ENCODE measurements at regions not wholly inside any gene's neighbourhood (a gene's known extent, or its start where the extent isn't known, plus 50 kb on each side); places are given as distances from the start of the nearest gene placed in this dataset.

DNA sequence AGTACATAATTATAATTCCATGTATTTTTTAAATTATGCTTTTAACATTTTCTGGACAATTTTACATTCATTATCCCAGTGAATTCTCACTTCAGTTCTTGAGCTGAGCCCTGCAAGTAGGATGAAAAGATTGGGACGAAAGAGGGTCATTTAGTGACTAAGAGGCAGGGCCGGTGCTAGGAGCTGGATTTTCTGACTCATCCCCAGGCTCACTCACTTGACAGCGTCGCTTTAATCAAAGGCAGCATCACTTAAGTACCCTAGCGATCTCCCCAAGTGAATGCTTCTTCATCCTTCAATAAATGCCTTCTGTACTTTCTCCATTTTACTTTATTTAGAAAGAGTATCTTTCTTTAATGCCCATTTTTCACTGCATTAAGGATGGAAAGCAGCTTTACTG, 263.6 kb downstream of the HS3ST1 start:
- peak; percentile 9 for DNase-seq
- Histone ChIP-seq H3K4me3 (no peak overlapping the region), H3K9me3 (no peaks in the 10 kb centered on the region), H3K36me3 (no peaks in the 10 kb centered on the region), H3K27me3 (no peaks in the 10 kb centered on the region)

DNA sequence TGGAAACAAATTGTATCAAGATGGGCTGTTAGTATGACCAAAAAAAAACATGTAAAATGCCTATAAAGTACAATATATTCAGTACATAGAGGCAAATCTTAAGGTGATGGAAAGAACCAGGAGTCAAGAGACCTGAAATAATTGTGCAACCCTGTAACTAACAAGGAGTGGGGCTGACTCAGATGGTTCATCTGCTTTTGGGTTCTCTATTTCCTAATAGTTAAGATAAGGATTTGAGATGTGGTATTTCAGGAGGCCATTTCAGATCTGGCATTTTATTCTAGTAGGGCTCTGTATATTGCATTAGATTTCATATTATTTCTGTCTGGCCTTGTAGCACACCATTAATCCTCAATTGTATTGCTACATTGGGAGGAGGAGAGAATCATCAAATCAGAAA, 268.4 kb downstream of the HS3ST1 start:
- DNase-seq = no peak

DNA sequence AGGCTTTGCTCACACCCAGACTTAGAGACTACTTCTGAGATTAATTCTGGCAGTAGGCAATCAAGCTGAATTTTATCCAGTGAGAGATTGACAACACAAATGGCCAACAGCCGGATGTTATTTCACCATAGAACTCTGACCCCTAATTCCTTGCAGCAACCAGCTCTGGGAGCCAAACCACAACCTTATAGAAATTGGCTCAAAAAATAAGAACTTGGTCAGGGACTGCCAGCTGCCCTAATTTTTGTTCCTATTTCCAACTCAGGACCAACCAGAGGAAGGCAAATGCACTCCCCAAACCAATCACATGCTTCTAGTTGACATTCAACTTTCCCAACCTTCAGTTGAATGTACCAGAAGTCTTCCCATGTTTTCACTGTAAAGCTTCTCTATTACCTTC, 269.7 kb downstream of the HS3ST1 start:
- Histone ChIP-seq H3K27me3 (no peaks in the 10 kb centered on the region), H3K36me3 (no peaks in the 10 kb centered on the region), H3K4me3 (no peak overlapping the region), H3K9me3 (no peaks in the 10 kb centered on the region)
- DNase-seq = peak; percentile 6

More for the DNA sequence above, 268.4 kb downstream of the HS3ST1 start:
- Histone ChIP-seq H3K27me3 (no peaks in the 10 kb centered on the region), H3K9me3 (no peaks in the 10 kb centered on the region), H3K36me3 (no peaks in the 10 kb centered on the region), H3K4me3 (no peak overlapping the region)

DNA sequence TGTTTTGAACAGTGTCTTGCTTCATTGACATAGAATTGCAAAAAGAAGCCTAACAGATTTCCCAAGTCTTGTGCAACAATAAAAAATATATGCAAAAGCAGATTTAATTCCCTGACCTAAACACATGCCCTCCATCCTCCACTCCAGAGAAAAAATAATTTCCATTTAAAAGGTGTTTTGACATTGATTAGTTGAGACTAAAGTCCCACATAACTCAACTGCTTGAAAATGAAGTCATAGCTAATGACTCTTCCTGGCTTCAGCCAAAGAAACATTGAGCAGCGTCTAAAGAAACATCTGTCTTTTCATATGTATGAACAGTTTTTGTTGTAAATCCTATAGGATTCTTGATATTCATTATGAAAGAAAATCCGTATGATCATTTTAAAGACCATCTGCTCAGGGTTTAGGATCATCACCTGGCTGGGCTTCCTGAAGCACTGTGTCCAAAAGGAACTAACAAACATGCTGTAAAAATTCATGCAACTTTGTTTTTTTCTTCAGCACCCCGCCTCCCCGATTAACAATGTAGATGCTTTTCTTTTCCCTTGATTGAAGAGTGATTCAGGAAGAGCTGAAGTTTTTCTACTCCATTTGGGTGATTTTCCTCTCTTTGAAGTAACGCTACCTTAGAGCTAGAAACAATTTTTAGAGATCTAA, 273.4 kb downstream of the HS3ST1 start:
- no peak overlapping the region for H3K4me3 ChIP-seq
- no peak for DNase-seq
- no peaks in the 10 kb centered on the region for H3K36me3 ChIP-seq
- H3K9me3 ChIP-seq = no peaks in the 10 kb centered on the region
- no peaks in the 10 kb centered on the region for H3K27me3 ChIP-seq

DNA sequence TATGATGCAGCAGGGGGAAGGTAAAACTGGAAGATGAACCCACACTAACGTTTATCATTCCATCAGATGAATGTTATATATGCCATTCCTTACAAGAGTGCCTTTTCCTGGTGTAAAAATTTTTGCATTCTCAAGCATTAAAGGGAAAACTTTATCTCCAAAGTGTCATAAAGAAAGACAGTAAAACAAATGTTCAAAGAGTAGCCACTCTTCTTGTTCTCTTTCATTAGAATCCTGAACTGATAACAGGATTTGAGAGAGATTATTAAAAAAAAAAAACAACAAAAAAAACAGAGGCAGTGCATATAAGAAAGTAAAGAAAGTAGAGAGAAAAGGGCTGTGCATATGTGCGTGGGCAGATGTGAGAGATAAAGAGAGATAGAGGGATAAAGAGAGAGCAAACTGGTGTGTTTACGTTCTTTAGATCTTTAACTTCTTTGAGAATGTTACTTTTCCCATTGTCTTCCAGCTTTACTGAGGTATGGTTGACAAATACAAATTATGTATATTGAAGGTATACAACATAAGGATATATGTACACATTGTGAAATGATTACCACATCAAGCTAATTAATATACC, 275.4 kb downstream of the HS3ST1 start:
- Histone ChIP-seq H3K4me3 (no peak overlapping the region), H3K36me3 (no peaks in the 10 kb centered on the region), H3K27me3 (no peaks in the 10 kb centered on the region), H3K9me3 (no peaks in the 10 kb centered on the region)
- DNase-seq = no peak

DNA sequence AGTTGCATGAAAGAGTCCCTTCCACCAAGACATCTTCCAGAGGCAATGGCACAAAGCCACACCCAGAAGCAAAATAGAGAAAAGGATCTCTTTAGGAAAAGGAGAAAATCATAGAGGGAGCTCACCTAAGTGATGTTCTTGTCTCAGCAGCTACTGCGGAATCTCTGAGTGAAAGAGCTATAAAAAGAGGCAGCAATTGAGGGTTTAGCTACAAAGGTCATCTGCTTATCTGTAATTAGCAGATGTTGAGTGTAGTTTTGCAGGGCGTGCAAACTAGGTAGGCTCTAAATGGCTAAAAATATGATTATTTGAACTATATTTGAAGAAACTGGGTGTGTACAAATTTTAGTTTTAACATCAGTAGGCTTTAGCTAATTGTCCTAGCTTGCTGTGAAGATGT, 276.0 kb downstream of the HS3ST1 start:
- Histone ChIP-seq H3K9me3 (no peaks in the 10 kb centered on the region), H3K36me3 (no peaks in the 10 kb centered on the region), H3K4me3 (no peak overlapping the region), H3K27me3 (no peaks in the 10 kb centered on the region)
- DNase-seq = no peak

DNA sequence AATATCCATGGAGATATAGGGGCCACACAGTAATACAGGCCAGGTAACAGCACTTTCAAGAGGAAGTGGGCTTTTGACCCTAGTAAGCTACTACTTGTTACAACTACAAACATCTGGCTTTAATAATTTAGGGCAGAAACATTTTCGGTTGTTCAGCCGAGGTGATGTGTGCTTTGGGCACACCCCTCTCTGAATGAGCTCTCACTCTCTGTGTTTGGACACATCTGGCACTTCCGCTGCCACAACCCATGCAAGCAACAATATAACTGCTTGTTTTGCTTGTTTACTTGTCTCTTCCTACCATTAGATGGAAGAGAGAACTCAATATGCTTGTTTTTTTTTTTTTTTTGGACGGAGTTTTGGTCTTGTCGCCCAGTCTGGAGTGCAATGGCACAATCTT, 277.2 kb downstream of the HS3ST1 start:
- H3K9me3 ChIP-seq = no peaks in the 10 kb centered on the region
- no peaks in the 10 kb centered on the region for H3K27me3 ChIP-seq
- no peaks in the 10 kb centered on the region for H3K36me3 ChIP-seq
- no peak for DNase-seq
- H3K4me3 ChIP-seq = no peak overlapping the region

DNA sequence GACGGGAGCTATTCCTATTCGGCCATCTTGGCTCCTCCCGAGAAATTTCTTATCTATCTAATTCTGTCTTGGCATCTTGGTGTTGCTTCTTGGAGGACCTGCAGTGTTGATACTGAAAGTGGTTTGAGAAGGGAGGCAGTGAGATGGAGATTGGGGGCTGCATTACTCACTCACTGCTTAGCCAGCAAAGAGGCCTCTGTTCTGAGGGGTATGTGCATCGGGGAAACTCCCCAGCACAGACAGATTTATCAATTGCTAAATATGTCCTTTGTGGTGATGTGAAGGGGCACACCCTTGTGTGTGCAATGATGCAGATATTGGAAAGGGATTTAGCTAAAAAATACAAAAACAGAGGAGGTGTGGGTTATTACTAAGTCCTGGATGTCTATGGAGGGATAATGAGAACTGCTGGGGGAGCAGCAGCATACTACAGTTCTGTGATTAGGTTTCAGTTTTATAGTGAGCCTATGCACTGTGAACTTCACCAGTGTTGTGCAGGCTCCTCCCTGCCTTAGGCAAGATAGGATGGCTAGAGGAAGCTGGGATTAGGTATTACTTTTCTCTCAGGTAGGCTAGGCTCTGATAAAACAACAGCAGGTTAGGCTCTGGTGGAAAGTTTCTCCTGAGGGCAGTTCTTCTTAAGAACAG, 279.0 kb downstream of the HS3ST1 start:
- Histone ChIP-seq H3K36me3 (no peaks in the 10 kb centered on the region), H3K27me3 (no peaks in the 10 kb centered on the region), H3K4me3 (no peak overlapping the region), H3K9me3 (no peaks in the 10 kb centered on the region)
- no peak for DNase-seq

DNA sequence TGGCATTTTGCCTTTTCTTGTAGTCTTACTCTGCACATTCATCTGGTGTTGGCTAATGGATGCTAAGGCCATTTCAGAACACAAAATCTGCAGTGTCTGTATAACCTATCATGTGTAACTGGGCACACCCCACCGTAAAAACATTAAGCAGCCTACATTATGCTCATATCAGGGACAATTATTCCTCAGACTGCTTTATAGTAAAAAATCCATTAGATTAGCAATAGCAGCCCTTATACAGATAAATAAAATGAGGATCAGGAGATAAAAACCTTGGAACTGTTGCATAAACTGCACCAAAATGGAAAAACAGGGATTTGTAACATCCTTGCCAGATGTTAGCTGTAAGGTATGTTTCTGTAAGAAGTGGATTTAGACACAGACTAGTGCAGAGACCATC, 288.8 kb downstream of the HS3ST1 start:
- Histone ChIP-seq H3K36me3 (no peaks in the 10 kb centered on the region), H3K4me3 (no peak overlapping the region), H3K27me3 (no peaks in the 10 kb centered on the region), H3K9me3 (no peaks in the 10 kb centered on the region)
- no peak for DNase-seq

DNA sequence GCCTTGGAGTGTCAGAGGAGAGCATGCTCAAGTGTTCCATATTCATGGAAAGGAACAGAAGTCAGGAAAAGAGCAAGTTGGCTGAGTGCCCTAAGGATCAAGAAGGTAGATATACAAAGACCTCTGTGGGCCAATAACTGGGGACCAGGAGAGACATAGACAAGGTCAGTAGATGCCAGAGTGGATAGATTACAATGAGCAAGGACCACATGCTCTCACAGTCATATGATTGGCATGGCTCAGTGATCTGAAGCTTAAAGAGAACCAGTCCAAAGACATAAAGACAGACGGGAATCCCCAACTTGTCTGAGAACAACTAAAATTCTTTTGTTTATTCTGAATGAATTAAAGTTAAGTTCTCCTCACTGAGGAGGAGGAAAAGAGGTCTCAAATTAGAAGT, 289.7 kb downstream of the HS3ST1 start:
- Histone ChIP-seq H3K9me3 (no peaks in the 10 kb centered on the region), H3K27me3 (no peaks in the 10 kb centered on the region), H3K4me3 (no peak overlapping the region), H3K36me3 (no peaks in the 10 kb centered on the region)
- DNase-seq = no peak

DNA sequence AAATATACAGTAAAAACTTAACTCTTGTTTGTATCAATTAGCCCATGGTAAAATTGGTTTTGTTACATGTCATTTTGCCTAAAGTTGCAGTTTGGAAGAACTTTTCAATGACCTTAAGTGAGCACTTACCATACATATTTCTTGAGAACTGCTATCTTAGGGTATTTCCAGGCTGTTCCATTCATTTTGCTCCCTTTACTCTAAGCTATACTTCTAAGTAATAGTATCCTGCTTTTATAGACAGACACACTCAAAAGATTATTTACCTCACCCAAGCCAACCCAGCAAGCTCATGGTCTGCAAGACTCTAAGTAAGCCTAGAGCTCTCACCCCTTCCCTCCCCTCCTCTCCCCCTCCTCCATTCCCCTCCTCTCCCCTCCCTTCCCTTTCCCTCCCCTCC, 294.0 kb downstream of the HS3ST1 start:
- H3K36me3 ChIP-seq = no peaks in the 10 kb centered on the region
- H3K9me3 ChIP-seq = no peaks in the 10 kb centered on the region
- no peak overlapping the region for H3K4me3 ChIP-seq
- DNase-seq = no peak
- no peaks in the 10 kb centered on the region for H3K27me3 ChIP-seq

DNA sequence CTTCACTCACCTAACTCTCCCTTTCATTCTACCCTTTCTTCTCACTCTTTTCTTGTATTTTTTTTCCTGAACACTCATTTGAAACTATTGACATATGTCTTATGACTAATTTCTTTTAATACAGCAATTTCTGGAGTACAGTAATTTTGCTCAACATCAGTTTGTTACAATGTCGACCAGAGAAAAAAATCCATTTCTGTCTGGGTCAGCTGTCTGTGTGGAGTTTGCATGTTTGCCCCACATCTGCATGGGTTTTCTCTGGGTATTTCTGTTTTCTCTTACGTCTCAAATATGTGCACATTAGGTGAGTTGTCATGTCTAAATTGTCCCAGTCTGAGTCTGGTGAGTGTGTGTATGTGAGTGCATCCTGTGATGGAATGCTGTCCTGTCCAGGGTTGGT, 294.8 kb downstream of the HS3ST1 start:
- Histone ChIP-seq H3K27me3 (no peaks in the 10 kb centered on the region), H3K4me3 (no peak overlapping the region), H3K36me3 (no peaks in the 10 kb centered on the region), H3K9me3 (no peaks in the 10 kb centered on the region)
- DNase-seq = no peak

DNA sequence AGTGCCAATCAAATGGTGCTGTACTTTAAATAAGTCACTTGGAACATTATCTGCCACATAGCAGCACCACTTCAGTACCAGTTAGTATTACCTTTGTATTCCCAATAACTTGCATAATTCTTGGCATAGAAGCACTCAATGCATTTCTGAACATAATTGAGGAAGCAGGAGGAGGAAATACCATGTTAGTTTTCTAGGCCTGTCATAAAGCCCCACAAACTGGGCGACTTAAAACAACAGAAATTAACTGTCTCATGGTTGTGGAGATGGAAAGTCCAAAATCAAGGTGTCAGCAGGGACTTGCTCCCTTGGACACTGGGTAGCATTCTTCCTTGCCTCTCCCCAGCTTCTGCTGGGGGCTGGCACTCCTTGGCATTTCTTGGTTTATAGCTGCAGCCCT, 296.2 kb downstream of the HS3ST1 start:
- no peak for DNase-seq
- no peak overlapping the region for H3K4me3 ChIP-seq
- no peaks in the 10 kb centered on the region for H3K36me3 ChIP-seq
- H3K27me3 ChIP-seq = no peaks in the 10 kb centered on the region
- H3K9me3 ChIP-seq = no peaks in the 10 kb centered on the region

DNA sequence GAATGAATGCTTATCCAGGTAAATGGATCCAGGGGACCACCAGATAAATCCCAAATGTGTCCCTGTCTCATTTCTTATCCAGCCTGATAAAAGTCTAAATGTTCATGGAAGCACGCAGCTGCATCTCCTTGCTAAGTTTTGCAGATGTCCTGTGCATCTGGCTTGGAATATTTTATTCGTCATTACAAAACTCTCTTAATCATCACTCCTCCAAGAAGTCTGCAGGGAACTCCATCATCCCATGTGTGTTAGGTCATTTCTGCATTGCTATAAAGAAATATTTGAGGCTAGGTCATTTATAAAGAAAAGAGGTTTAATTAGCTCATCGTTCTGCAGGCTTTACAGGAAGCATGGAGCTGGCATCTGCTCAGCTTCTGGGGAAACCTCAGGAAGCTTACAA, 297.2 kb downstream of the HS3ST1 start:
- Histone ChIP-seq H3K27me3 (no peaks in the 10 kb centered on the region), H3K36me3 (no peaks in the 10 kb centered on the region), H3K9me3 (no peaks in the 10 kb centered on the region), H3K4me3 (no peak overlapping the region)
- no peak for DNase-seq

DNA sequence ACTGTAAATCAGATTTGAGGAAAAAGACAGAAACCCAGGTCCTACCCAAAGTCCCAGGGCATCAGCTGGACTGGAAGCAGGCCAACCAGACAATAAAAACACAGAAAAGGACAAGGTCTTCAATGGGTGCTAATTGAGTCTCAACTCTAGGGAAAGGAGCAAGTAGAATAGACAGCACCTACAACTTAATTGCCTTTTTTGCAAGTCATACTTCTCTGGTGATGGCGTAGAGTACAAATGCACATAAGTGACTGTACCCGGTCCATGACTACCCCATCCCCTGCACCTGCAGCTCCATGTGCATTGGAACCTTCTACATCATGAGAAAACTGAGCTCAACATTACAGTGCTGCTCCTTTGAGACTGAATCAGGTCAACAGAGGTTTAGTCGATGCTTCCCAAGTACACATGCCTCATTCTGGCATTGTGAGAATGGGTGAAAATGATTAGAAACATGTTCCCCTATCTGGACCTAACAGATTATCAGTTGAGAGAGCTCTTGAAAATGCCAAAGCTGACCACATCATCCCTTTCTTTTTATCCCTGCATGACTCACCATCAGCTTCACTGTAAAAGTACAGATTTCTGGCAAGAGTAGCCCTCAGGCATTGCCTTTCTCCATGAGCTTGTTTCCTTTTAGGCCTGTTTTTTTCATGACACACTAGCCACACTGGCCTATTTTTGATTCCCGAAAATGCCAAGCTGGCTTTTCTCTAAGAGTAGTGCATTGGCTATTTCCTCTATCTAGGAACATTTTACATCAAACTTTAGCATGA, 298.3 kb downstream of the HS3ST1 start:
- no peak overlapping the region for H3K4me3 ChIP-seq
- peak; percentile 64 for DNase-seq
- H3K36me3 ChIP-seq = no peaks in the 10 kb centered on the region
- H3K9me3 ChIP-seq = no peaks in the 10 kb centered on the region
- no peaks in the 10 kb centered on the region for H3K27me3 ChIP-seq

DNA sequence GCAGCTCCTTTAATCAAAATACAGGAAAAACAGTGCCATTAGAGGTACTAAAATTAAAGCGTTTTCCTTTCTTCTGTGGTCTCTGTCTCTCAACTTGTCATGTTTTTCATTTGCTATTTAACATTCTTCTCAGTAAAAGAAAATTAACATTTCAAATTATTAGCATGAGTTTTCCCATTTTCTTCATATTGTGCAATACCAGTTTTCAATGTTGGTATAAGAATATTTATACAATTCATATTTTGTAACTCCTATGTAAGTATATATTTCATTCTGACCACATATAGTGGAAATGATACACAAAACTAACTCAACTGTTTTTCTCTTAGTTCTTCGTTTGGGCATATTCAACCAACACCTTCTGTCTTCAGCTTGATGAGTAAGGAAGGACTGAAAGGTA, 308.3 kb downstream of the HS3ST1 start:
- Histone ChIP-seq H3K27me3 (no peaks in the 10 kb centered on the region), H3K4me3 (no peak overlapping the region), H3K36me3 (no peaks in the 10 kb centered on the region), H3K9me3 (no peaks in the 10 kb centered on the region)
- DNase-seq = no peak

DNA sequence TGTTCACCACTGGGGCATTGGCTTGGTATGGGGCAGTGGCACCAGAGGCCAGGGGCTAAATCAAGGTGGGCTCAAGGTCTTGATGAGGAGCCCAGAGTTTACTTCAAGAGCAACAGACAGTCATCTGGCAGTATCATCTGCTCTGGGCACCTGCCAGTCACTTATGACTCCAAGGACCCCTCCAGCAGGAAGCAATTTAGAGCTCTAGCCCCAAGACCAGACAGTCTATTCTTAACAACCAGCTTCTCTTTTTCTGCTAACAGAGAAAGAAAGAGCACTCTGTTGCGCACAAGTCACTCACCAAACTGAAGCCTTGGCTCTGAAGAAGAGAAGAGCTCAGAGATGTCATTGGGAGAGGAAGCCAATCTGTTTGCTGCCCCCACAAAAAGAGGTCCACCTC, 309.2 kb downstream of the HS3ST1 start:
- DNase-seq = no peak
- no peaks in the 10 kb centered on the region for H3K36me3 ChIP-seq
- H3K9me3 ChIP-seq = no peaks in the 10 kb centered on the region
- no peak overlapping the region for H3K4me3 ChIP-seq
- no peaks in the 10 kb centered on the region for H3K27me3 ChIP-seq
